ENCODE measurements at regions not wholly inside any gene's neighbourhood (a gene's known extent, or its start where the extent isn't known, plus 50 kb on each side); places are given as distances from the start of the nearest gene placed in this dataset.

DNA sequence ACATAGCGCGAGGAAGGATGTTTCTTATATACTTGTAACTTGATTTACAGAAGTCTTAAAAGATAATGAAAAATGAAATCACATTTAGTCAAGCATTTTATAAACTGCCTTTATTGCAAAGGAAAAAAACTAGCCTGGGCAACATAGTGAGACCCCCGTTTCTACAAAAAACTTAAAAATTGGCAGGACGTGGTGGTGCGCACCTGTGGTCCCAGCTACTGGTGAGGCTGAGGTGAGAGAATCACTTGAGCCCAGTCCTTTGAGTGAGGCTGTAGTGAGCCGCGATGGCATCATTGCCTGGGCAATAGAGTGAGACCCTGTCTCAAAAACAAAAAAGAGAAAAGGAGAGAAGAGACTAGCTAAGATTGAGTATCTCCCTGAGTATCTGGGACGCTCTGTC lies 145.2 kb upstream of the CIBAR2 start:
- TF ChIP-seq, protein P1, sequence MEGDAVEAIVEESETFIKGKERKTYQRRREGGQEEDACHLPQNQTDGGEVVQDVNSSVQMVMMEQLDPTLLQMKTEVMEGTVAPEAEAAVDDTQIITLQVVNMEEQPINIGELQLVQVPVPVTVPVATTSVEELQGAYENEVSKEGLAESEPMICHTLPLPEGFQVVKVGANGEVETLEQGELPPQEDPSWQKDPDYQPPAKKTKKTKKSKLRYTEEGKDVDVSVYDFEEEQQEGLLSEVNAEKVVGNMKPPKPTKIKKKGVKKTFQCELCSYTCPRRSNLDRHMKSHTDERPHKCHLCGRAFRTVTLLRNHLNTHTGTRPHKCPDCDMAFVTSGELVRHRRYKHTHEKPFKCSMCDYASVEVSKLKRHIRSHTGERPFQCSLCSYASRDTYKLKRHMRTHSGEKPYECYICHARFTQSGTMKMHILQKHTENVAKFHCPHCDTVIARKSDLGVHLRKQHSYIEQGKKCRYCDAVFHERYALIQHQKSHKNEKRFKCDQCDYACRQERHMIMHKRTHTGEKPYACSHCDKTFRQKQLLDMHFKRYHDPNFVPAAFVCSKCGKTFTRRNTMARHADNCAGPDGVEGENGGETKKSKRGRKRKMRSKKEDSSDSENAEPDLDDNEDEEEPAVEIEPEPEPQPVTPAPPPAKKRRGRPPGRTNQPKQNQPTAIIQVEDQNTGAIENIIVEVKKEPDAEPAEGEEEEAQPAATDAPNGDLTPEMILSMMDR (IDR thresholded peaks at IDR 0.05; ENCODE audit: low read depth, low read length), result no peak
- TF ChIP-seq EZH2phosphoT487 (IDR thresholded peaks at IDR 0.05; ENCODE audit: low read depth), result no peak
